ENCODE measurements at regions not wholly inside any gene's neighbourhood (a gene's known extent, or its start where the extent isn't known, plus 50 kb on each side); places are given as distances from the start of the nearest gene placed in this dataset.

DNA sequence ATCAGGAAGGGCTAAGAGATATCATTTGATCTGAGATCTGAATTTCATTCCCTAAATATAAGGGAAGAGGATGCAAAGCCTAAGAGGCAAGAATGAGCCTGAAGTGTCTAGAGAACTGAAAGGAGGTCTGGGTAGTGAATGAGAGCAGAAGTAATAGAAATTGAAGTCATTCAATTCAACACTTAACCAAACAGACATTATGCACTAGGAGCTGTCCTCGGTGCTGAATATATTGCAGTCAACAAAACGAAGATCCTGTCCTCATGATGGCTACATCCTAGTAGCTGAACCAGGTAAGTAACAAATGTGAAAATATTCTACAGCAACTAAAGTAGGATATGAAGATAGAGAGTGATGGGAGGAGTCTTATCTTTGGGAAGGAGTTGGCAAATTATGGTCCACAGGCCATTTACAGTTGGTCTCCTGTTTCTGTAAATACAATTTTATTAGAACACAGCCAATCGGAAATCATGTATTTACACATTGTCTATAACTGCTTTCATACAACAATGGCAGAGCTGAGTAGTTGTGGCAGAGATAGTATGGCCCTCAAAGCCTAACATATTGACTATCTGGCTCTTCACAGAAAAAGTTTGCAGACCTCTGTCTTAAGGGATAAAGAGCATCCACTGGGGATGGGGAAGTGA lies 192.9 kb upstream of the CADPS start:
- H3K4me2 ChIP-seq (ENCODE audit: low read depth, low read length) = no peak overlapping the region
- no peak overlapping the region for H2AFZ ChIP-seq (ENCODE audit: low read length)
- intact Hi-C loops (cut with micrococcal nuclease; ENCODE audit: unreplicated experiment) = no loop called here
- ChIA-PET CTCF (ENCODE audit: low intra/inter-chr PET ratio, low total read pairs) (no interaction called here), POLR2A (no interaction called here)
- ATAC-seq (no peak), DNase-seq (ENCODE audit: low spot score) (peak; percentile 27), FAIRE-seq (no peak)
- no peaks in the 10 kb centered on the region for H4K20me1 ChIP-seq (ENCODE audit: insufficient read depth, low read length)
- 17% methylated on average over 3 of the region's 3 CpGs for WGBS (ENCODE audit: low lambda C conversion rate)
- H3K9me3 ChIP-seq (ENCODE audit: low read length) = no peaks in the 10 kb centered on the region
- in situ Hi-C loops (cut with HindIII; ENCODE audit: extremely low pct_ligation_motif_present, low pct_unique_long_range_greater_than_20kb) = no loop called here
- H3K27me3 ChIP-seq (ENCODE audit: control insufficient read depth in 1 of 2, insufficient read depth in 2 of 2, low read length in 2 of 2) = no peaks in the 10 kb centered on the region
- H3K79me2 ChIP-seq (ENCODE audit: insufficient read depth, low read length) = no peaks in the 10 kb centered on the region
- no peak overlapping the region for H3K27ac ChIP-seq (ENCODE audit: extremely low read length, insufficient read depth, low read length)
- no peak overlapping the region for H3K4me3 ChIP-seq (replicated peaks in 1 of 3; ENCODE audit: insufficient read depth in 1 of 3, low read depth in 2 of 3, low read length in 3 of 3)
- no peak overlapping the region for H3K9ac ChIP-seq (ENCODE audit: insufficient read depth, low read depth, low read length)
- H3K4me1 ChIP-seq (ENCODE audit: insufficient read depth, low read length) = no peaks in the 10 kb centered on the region
- BruUV-seq (replicated peaks) = no TSS peak
- no peaks in the 10 kb centered on the region for H3K36me3 ChIP-seq (replicated peaks in 1 of 2; ENCODE audit: control insufficient read depth in 1 of 2, insufficient read depth in 2 of 2, low read length in 2 of 2)
- TF ChIP-seq RXRA (CRISPR knock-in tag; IDR thresholded peaks at IDR 0.05) (no peak), RFX3 (CRISPR knock-in tag; IDR thresholded peaks at IDR 0.05) (no peak), THAP11 (CRISPR knock-in tag; IDR thresholded peaks at IDR 0.05) (0 out of 2 replicates have a peak, but pooled peaks have one; percentile 23), TGIF2 (CRISPR knock-in tag; IDR thresholded peaks at IDR 0.05) (0 out of 2 replicates have a peak, but pooled peaks have one; percentile 49), ARHGAP35 (CRISPR knock-in tag; IDR thresholded peaks at IDR 0.05; ENCODE audit: borderline replicate concordance) (no peak), IKZF1 (IDR thresholded peaks at IDR 0.05) (no peak), ZNF672 (CRISPR knock-in tag; IDR thresholded peaks at IDR 0.05) (no peak), WIZ (CRISPR knock-in tag; IDR thresholded peaks at IDR 0.05) (peak; percentile 94; the same call in 1 of the 2 replicates), RXRB (CRISPR knock-in tag; IDR thresholded peaks at IDR 0.05; ENCODE audit: borderline replicate concordance) (0 out of 2 replicates have a peak, but pooled peaks have one; percentile 34), ZBTB8A (CRISPR knock-in tag; IDR thresholded peaks at IDR 0.05; ENCODE audit: borderline replicate concordance, low read depth) (no peak), ZSCAN9 (CRISPR knock-in tag; IDR thresholded peaks at IDR 0.05; ENCODE audit: borderline replicate concordance) (peak; percentile 76; the same call in 1 of the 2 replicates), ZNF557 (CRISPR knock-in tag; IDR thresholded peaks at IDR 0.05) (no peak), BCL6 (CRISPR knock-in tag; IDR thresholded peaks at IDR 0.05) (no peak), MIER2 (CRISPR knock-in tag; IDR thresholded peaks at IDR 0.05) (peak; percentile 98), ZNF343 (CRISPR knock-in tag; IDR thresholded peaks at IDR 0.05) (no peak), NKX3-1 (CRISPR knock-in tag; IDR thresholded peaks at IDR 0.05) (0 out of 2 replicates have a peak, but pooled peaks have one; percentile 37), ZNF44 (CRISPR knock-in tag; IDR thresholded peaks at IDR 0.05) (no peak), ZNF644 (CRISPR knock-in tag; IDR thresholded peaks at IDR 0.05; ENCODE audit: low read depth) (0 out of 2 replicates have a peak, but pooled peaks have one; percentile 29), EHMT2 (IDR thresholded peaks at IDR 0.05; ENCODE audit: borderline replicate concordance, low read depth, low read length) (peak; percentile 99)
- TF ChIP-seq, protein P1, sequence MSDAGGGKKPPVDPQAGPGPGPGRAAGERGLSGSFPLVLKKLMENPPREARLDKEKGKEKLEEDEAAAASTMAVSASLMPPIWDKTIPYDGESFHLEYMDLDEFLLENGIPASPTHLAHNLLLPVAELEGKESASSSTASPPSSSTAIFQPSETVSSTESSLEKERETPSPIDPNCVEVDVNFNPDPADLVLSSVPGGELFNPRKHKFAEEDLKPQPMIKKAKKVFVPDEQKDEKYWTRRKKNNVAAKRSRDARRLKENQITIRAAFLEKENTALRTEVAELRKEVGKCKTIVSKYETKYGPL (CRISPR knock-in tag; IDR thresholded peaks at IDR 0.05) = peak; percentile 31; the same call in 1 of the 2 replicates
- TF ChIP-seq, protein P2, sequence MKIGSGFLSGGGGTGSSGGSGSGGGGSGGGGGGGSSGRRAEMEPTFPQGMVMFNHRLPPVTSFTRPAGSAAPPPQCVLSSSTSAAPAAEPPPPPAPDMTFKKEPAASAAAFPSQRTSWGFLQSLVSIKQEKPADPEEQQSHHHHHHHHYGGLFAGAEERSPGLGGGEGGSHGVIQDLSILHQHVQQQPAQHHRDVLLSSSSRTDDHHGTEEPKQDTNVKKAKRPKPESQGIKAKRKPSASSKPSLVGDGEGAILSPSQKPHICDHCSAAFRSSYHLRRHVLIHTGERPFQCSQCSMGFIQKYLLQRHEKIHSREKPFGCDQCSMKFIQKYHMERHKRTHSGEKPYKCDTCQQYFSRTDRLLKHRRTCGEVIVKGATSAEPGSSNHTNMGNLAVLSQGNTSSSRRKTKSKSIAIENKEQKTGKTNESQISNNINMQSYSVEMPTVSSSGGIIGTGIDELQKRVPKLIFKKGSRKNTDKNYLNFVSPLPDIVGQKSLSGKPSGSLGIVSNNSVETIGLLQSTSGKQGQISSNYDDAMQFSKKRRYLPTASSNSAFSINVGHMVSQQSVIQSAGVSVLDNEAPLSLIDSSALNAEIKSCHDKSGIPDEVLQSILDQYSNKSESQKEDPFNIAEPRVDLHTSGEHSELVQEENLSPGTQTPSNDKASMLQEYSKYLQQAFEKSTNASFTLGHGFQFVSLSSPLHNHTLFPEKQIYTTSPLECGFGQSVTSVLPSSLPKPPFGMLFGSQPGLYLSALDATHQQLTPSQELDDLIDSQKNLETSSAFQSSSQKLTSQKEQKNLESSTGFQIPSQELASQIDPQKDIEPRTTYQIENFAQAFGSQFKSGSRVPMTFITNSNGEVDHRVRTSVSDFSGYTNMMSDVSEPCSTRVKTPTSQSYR (CRISPR knock-in tag; IDR thresholded peaks at IDR 0.05; ENCODE audit: borderline replicate concordance) = no peak
- TF ChIP-seq, protein P3, sequence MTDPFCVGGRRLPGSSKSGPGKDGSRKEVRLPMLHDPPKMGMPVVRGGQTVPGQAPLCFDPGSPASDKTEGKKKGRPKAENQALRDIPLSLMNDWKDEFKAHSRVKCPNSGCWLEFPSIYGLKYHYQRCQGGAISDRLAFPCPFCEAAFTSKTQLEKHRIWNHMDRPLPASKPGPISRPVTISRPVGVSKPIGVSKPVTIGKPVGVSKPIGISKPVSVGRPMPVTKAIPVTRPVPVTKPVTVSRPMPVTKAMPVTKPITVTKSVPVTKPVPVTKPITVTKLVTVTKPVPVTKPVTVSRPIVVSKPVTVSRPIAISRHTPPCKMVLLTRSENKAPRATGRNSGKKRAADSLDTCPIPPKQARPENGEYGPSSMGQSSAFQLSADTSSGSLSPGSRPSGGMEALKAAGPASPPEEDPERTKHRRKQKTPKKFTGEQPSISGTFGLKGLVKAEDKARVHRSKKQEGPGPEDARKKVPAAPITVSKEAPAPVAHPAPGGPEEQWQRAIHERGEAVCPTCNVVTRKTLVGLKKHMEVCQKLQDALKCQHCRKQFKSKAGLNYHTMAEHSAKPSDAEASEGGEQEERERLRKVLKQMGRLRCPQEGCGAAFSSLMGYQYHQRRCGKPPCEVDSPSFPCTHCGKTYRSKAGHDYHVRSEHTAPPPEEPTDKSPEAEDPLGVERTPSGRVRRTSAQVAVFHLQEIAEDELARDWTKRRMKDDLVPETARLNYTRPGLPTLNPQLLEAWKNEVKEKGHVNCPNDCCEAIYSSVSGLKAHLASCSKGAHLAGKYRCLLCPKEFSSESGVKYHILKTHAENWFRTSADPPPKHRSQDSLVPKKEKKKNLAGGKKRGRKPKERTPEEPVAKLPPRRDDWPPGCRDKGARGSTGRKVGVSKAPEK (CRISPR knock-in tag; IDR thresholded peaks at IDR 0.05; ENCODE audit: borderline replicate concordance) = no peak
